ENCODE measurements at regions not wholly inside any gene's neighbourhood (a gene's known extent, or its start where the extent isn't known, plus 50 kb on each side); places are given as distances from the start of the nearest gene placed in this dataset.

- DNase-seq (ENCODE audit: extremely low read depth in 1 of 2, low read depth in 1 of 2), result no peak
Observed at GRCh38 chr11:69967484-69967883, 110.6 kb upstream of the ANO1 start.

GRCh38 chr11:69968396-69969347 lies 109.4 kb upstream of the ANO1 start:
- DNase-seq (ENCODE audit: extremely low read depth in 1 of 2, low read depth in 1 of 2), result no peak

- no peak for DNase-seq (ENCODE audit: extremely low read depth in 1 of 2, low read depth in 1 of 2)
Observed at GRCh38 chr11:69969890-69970784, 108.0 kb upstream of the ANO1 start.

- DNase-seq (ENCODE audit: extremely low read depth in 1 of 2, low read depth in 1 of 2), result no peak
Observed at GRCh38 chr11:69970785-69971535, 107.2 kb upstream of the ANO1 start.

- DNase-seq (ENCODE audit: extremely low read depth in 1 of 2, low read depth in 1 of 2), result no peak
Observed at GRCh38 chr11:69971741-69972140, 106.4 kb upstream of the ANO1 start.

- no peak for DNase-seq (ENCODE audit: extremely low read depth in 1 of 2, low read depth in 1 of 2)
Observed at GRCh38 chr11:69972351-69972802, 105.7 kb upstream of the ANO1 start.

- DNase-seq (ENCODE audit: extremely low read depth in 1 of 2, low read depth in 1 of 2), result no peak
Observed at GRCh38 chr11:69974528-69974927, 103.6 kb upstream of the ANO1 start.

- no peak for DNase-seq (ENCODE audit: extremely low read depth in 1 of 2, low read depth in 1 of 2)
Observed at GRCh38 chr11:69975822-69976221, 102.3 kb upstream of the ANO1 start.

GRCh38 chr11:69976794-69977193 lies 101.3 kb upstream of the ANO1 start:
- DNase-seq (ENCODE audit: extremely low read depth in 1 of 2, low read depth in 1 of 2), result no peak

GRCh38 chr11:69977951-69978350 lies 100.2 kb upstream of the ANO1 start:
- no peak for DNase-seq (ENCODE audit: extremely low read depth in 1 of 2, low read depth in 1 of 2)

- DNase-seq (ENCODE audit: extremely low read depth in 1 of 2, low read depth in 1 of 2), result no peak
Observed at GRCh38 chr11:69978841-69979614, 99.1 kb upstream of the ANO1 start.

GRCh38 chr11:69979632-69980031 lies 98.5 kb upstream of the ANO1 start:
- DNase-seq (ENCODE audit: extremely low read depth in 1 of 2, low read depth in 1 of 2), result no peak

- DNase-seq (ENCODE audit: extremely low read depth in 1 of 2, low read depth in 1 of 2), result no peak
Observed at GRCh38 chr11:69981119-69981784, 96.9 kb upstream of the ANO1 start.

- no peak for DNase-seq (ENCODE audit: extremely low read depth in 1 of 2, low read depth in 1 of 2)
Observed at GRCh38 chr11:69982690-69983570, 95.2 kb upstream of the ANO1 start.

GRCh38 chr11:69983571-69983877 lies 94.6 kb upstream of the ANO1 start:
- no peak for DNase-seq (ENCODE audit: extremely low read depth in 1 of 2, low read depth in 1 of 2)

- no peak for DNase-seq (ENCODE audit: extremely low read depth in 1 of 2, low read depth in 1 of 2)
Observed at GRCh38 chr11:69983897-69984438, 94.1 kb upstream of the ANO1 start.

- DNase-seq (ENCODE audit: extremely low read depth in 1 of 2, low read depth in 1 of 2), result no peak
Observed at GRCh38 chr11:69984457-69985261, 93.5 kb upstream of the ANO1 start.

GRCh38 chr11:69985331-69985640 lies 92.8 kb upstream of the ANO1 start:
- no peak for DNase-seq (ENCODE audit: extremely low read depth in 1 of 2, low read depth in 1 of 2)
